ENCODE measurements at regions not wholly inside any gene's neighbourhood (a gene's known extent, or its start where the extent isn't known, plus 50 kb on each side); places are given as distances from the start of the nearest gene placed in this dataset.

- TF ChIP-seq CTCF (IDR thresholded peaks at IDR 0.05) (no peak), POLR2A (IDR thresholded peaks at IDR 0.05) (no peak)
Observed at GRCh38 chr2:16890081-16890480, 224.4 kb upstream of the CYRIA start.
